ENCODE measurements at regions not wholly inside any gene's neighbourhood (a gene's known extent, or its start where the extent isn't known, plus 50 kb on each side); places are given as distances from the start of the nearest gene placed in this dataset.

DNA sequence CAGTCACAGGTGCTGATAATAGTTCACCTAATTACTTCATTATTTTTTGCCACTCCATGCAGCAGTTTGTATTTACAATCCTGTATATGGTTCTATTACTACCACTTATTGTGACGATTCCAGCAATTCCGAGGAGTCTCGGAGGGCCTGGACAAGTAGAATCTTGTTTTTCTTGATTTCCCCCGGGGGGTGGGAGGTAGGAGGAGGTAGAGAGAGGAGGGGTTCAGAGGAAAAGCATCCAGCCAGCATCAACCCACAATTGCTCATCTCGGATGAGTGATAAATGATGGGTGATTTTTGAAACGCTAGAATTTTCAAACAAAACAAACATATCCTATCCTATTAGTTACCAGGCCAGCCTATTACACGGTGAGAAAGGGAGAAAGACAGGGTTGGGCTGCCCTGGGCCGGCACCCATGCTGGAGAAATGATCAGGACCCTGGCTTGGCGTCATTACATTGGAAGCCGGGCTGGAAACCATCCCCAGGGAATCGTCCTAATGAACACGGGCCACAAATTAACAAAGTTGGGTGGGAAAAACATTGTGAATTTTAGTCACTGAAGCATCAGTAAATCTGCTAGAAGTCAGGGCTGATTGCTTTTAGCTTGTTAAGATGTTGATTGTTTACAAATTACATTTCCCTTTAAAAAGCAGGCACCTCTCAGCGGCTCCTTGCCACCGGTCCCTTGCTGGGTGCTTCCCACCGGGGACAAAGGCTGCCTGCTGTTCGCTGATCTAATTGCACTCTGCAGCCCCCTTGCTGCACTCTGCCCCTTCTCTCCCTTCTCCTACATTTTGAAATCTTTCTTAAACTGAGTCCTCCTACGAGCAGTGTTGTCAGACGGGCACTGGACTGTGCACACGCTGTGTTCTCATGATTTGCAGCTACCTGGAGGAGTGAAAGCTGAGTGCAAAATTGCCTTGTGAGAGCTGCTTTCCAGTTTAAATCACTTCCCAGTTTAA, 95.5 kb downstream of the FAM204A start:
- no peak for DNase-seq

DNA sequence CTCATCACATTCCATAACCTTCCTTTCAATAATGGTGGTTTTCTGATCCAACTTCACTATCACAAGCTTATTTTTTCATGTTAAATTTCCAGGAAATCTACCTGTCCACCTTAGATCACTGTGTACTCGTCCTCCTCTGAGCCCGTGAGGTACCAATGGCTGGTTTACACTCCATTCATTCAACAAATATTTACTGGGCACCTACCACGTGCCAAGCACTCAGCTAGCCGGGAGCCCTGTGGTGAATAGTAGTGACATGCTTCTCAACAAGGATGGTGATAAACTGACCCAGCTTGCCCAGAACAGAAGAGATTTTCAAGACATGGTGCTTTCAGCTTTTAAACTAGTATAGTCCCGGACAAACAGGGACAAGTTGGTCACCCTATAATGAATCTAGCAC, 98.2 kb downstream of the FAM204A start:
- no peak for DNase-seq

DNA sequence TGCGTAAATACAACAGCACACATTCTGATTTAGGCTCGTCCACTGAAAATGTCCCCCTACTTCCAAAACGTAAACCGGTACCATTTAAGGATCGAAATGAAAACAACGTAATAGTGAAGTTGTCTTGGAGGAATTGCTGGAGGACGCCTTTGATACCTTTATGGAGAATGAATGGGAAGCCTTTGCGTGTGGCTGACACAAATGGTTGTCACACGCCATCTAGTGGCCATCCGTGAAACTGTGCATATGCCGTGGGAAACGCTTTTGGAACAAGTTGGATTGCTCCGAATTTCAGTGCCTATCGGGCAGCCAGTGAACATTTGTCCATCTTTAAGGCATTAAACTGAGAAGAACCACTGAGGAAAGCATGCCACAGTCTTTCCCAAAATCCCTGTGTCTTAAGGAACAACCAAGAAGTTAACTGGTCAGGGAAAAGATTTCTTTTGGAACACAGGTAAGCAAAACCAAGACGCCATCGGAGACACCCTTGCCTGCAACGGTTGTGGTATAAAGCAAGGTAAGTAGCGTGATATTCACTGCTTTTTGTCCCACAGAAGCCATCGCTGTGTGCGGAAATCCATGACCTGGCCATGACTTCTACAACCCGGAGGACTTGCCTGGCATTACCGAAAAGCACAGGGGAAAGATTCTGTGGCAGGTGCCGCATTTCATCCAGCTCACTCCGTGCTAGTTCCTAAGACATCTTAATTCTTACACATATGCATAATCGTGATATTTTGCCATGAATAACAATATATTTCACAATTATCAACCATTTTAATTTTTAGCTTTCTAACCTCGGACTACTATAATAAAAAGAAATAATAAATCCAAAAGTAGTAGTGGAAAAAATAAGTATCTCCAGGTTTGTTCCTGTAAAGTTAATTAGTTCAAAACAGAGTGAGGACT, 100.6 kb downstream of the FAM204A start:
- peak; percentile 68 to 72 for DNase-seq

DNA sequence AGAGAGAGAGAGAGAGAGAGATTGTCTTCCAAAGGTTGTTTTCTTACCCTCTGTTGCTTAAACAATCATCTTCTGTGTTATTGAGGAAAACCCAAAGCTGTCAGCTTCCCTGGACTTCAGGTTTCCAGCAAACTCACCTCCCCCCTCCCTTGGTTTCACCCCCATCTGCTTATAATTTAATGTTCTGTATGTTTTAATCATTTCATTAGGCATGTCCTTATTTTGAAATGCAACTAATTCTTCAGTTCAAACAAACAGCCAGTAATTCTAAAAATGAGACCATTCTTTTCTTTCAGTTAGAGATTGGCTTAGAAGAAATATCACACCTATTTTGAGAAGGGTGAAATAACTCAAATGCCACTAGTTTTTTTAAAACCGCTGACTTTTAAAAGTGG, 102.9 kb downstream of the FAM204A start:
- DNase-seq, result no peak

DNA sequence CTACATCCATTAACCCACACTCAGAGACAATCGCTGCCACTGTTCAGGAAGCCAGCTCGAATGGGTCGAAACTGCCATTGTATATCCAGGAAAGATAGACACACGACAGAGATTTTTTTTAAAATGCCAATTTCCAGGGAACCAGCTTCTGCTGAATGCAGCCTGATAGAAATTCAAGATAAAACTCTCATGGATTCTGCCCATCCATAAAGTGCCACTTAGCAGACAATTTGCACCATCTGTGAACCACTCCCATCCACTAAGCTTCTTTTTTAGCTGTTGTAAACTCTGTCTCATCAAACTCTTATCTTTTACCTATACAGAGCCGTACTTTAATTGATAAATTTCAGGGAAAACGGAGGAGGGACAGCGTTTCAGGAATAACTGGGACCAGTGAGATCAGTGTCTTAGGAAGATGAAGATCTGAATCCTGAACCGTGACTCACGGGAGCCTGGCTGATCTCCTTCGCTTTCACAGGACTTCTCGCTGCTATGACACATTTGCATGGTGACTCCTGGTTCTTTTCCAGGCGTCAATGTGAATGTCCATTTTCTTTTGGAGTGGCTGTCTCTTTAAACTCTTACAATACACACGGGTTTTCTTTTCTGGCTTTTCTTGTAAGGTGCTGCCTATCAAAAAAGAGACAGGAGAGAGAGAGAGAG, 103.4 kb downstream of the FAM204A start:
- no peak for DNase-seq

DNA sequence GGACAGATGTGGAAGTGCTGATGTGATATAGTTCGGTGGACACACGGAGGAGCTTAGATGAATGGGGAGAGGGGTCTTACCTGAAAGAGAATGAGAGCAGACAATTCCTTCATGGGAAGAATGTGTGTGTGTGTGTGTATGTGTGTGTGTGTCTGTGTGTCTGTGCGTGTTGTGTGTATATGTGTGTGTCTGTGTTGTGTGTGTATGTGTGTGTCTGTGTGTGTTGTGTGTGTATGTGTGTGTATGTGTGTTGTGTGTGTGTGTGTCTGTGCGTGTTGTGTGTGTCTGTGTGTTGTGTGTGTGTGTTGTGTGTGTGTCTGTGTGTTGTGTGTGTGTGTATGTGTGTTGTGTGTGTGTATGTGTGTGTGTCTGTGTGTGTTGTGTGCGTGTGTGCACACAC, 104.2 kb downstream of the FAM204A start:
- DNase-seq, result no peak

DNA sequence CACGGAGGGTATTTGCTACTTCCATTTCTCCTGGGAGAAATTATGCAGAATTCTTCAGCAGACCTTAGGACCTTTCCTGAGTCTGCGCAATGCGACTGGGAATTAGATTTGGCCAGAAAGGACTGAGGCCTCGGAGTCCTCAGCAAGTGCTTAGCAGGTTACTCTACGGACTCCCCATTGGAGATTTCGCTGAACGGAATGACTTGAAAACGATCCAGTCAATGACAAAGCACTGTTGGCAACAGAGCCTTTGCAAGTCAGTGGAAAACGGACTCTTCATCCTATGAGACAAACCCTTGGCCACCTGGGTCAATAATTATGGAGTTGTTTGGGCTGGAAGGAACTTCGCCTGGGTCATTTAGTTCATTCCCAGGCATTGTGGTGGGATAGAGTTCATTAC, 107.4 kb downstream of the FAM204A start:
- DNase-seq, result no peak

DNA sequence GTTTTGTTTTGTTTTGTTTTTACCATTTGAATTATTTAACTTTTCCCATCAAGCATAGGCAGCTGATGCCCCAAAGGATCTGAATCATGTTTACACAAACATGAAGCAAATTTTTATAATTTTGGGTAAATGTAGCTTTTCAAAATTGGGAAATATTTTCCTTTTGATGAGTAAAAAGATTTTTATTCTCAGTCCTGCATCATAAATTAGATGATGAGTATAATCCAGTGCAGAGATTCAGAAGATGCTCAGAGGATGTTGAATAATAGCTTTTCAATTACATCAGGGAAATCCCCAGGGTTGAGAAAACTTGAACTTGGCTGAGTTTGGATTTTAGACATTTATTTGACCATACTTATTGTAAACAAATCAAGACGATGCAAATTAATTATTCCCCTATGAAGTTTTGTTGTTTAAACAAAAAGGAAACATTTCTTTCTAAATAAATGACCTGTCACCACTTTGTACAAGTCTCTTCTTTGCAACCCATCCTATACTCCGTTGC, 121.7 kb downstream of the FAM204A start:
- no peak for DNase-seq

DNA sequence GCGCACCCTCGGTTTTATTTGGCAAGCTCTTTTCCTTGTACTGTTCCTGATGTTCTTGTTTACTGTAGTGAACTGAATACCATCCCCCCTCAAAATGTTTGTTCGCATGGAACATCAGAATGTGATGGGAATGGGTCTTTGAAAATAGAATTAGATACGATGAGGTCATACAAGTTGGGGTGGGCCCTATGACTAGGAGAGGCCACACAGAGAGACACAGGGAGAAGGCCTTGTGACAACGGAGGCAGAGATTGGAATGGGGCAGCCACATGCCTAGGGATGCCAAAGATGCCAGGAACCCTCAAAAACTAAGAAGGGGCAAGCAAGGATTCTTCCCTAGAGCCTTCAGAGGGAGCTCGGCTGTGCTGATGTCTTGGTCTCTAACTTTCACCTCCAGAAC, 123.6 kb downstream of the FAM204A start:
- no peak for DNase-seq

DNA sequence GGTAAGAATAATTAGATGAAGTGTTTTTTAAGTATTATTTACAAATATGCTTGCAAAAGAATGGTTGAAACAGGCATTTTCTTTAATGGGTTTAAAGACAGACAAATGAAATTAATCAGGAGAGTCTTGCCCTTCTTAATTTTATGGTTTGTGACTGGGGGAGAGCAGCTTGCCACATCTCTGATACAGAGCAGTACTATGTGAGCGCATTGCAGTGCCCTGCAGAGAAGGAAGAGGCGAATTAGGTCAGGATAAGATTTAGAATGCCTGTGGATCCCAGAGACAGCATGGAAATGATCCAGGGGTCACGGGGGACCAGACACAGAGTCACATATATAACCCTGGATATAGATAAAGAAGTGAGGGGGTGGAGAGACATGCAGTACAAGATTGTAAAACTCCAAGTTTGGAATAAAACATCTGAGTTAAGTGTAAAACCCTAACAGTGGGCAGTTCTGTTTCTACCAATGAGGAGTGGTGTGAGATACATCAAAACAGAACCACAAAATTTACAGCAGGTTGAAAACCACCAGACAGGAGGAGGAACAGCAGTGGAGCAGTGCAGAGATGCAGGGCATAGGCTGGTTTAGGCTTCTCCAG, 125.5 kb downstream of the FAM204A start:
- no peak for DNase-seq

DNA sequence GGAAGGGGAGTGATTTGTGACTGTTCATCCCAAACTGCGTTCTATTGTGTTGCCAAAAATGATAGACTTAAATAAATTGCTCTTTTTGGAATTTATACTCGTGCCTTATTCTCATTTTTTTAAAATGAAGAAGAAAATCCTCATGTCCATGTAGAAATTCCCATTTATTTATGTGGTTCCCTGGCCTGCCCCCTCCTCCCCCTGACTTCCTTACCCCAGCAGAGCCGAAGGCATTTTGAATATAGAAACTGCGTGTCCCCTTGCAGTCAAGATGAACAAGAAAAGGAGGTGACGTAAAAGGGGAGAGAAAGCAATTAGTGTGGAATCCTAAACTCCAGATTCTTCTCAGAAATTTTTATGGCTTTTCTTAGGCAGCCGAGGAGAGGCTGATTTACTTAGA, 126.1 kb downstream of the FAM204A start:
- DNase-seq, result no peak

DNA sequence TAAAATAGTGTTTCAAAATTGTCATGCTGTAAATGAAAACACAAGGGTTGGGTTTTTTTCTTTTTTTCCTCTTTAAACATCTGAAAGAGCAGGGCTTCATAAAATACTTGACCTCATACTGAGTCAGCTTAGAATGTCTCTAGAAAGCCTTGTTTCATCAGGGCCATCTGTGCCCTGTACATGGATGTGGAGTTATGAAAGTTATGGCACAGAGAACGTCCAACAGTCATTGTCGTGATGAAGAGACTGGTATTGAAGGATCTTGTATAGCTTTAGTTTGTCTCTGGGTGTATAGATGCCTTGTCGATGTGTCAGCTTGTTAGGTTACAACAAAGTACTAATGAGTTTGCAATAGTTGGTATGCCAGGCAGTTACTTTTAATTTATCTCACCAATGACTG, 127.3 kb downstream of the FAM204A start:
- DNase-seq, result no peak

DNA sequence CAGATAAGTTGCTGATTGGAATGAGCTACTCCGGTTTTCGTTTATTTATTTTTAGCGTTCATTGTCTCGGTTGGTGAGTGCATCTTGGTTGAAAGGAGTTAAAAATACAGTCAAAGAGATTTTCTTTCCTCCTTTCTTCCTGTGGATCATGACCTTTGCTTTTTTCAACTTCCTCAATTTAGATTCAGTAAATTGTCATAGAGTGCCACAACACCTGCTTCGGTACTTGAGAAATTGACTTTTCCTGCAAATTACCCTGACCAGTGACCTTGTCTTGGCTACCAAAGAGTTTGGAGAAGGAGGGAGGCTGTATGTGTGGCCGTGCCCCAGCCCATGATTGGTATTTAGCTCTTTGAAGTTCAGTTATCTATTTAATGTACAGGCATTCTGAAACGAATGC, 128.7 kb downstream of the FAM204A start:
- DNase-seq, result no peak

DNA sequence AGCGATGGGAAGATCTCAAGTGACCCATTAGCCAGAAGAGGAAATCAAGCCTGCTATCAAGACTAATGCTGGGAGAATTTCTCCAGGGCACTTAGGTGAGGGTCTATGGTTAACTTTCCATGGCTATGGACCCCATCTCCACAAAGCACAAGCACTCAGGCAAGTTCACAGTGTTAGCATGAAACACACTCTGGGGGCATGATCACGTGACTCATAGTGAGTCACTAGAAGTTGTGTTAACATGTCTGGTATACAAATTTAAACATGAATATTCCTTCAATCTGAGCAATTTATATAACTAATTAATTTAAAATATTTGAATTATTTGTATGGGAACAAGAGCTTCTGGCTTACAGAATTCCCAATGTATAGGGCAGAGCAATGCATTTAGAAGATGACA, 131.8 kb downstream of the FAM204A start:
- no peak for DNase-seq

DNA sequence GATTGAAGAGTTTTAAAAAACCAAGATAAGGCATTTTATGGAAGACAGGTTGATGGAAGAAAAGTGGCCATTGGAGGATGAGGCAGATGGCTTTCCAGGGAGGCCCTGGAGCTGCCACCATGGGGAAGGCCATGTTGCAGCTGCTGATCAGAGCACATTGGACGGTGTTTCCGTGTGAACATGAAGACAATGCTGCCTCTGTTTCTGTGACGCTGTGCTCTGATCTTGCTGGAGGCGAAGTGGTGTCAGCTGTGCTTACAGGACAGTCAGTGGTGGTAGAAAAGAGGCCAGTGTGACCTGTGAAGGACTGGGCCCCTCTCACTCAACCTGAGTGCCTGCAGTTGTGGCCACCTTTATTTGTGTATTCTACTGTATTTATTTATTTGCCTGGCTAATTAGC, 132.9 kb downstream of the FAM204A start:
- no peak for DNase-seq

DNA sequence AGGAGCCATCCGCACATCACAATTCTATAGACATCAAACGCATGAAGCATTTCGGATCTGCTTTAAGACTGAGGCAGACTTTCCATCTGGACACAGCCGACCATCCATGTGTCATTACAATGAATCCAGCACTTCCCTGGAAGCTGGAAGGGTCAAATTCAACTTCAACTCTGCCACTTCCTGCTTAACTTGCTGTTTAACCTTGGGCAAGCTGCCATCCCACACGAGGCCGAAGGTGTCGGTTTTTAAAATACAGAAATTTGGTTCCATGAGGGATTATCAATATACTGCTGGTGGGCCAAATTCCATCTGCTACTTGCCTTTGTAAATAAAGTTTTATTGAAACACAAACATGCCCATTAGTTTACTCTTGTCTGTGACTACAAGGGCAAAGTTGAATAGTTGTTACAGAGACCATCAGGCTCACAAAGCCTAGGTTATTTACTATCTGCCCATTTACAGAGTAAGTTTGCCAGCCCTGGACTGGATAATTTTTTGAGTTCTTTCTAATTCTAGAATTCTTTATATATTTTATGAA, 134.6 kb downstream of the FAM204A start:
- DNase-seq, result no peak

DNA sequence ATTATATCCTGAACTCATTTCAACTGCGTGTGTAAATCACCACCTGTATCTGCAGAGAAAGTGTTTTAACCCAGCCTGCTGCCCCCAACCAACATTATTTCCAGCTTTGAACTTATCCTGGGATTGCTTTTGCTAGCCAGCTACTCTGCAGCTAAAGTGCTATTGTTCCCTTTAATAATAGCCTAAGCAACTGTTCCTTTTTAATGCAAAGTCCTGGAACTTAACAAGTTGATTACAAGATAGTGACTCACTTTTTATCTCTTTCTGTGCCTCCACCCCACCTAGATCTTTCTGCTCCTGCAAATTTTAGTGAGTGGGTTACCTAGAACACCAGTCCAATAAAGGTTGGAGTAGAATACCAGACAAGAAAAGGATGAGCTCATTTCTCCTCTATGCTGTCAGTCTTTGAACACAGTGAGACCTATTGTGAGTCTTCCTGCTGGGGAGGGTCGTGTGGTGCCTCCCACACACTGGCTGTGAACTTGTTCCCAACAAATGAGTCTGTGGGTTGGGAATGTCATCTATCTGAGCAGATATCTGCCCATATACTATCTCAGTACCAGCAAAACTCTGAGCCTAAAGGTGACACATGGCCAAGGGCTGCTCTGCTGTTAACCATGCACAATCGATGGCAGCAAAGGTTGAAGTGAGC, 137.7 kb downstream of the FAM204A start:
- no peak for DNase-seq

DNA sequence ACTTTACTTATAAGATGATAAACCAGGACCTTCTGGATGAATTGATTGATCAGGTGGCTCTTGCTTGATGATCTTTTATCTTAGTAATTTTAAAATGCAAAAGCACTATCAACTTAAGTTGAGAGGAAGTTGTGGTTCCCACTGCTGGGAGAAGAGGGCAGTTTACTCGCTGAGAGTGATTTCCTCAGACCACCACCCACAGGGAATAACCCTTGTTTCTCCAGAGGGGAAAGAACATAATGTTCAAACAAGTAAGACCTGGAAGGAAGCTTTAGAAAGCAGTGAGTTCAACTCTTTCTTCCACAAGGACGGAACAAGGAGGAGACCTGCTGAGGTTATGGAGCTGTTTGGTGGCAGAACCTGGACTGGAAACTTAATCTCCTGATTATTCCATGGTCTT, 138.7 kb downstream of the FAM204A start:
- no peak for DNase-seq

DNA sequence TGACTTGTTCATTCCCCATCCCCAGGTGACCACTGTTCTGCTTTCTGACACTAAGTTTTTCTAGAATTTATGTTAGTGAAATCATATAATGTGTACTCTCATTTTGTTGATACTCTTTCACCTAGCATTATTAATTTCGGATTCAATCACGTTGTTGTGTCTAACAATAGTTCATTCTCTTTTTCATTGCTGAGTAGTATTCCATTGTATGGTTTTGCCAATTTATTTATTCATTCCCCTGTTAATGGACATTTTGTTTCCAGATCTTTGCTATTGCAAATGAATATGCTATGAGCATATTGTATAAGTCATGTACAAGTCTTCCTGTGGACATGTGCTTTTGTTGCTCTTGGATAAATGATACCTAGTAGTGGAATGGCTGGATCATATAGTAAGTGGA, 146.4 kb downstream of the FAM204A start:
- DNase-seq, result no peak

DNA sequence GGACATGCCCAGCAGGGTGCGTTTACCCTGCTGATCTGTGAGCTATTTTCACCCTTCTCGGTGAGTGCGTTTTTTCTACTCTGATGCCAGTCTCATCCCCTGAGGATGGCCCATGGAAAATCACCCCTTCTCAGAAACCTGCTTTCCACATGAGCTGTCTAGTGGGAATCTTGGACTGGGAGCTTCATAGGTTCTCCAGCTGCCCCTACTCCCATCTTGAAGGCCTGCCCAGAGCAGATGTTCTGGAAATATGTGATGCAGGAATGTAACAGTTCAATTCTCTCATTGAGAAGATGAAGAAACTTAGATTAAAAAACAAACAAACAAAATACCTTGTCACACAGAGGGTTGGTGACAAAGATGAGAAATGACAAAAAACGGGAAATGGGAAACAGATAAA, 146.9 kb upstream of the RAB11FIP2 start:
- no peak for DNase-seq

DNA sequence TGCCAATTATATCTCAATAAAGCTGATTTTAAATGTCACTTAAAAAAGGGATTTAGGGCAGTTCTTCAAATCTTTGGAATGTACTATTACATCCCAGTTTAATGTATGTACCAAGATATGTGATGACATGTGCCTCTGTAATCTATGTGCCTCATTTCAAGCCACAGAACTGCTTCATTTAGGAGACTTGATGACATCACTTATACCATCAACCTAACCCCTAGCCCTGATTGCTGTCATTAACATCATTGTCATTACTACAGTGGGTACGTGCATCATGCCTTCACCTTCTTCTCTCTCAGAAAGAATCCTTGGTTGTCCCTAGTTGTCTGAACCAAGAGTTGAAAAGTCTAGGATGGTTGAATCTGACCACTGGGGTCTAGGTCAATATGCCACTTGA, 134.3 kb upstream of the RAB11FIP2 start:
- no peak for DNase-seq

DNA sequence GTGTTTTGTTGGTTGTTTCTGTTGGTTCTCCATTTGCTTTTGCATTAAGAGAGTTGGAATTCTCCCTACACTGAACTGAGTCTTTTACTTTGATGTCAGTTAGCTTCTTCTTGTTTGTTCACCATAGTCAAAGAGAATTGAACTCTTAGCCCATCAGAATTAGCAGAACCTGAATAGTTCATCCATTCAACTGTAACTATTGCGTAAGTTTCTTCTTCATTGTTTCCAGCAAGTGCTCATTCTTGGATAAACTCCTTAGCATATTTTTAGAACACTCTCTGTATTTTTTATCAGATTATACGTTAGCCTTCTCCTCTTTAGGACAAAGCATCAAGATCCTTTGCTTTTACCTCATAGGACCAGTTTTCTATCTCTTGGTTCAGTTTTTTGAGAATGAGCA, 128.4 kb upstream of the RAB11FIP2 start:
- DNase-seq, result no peak
